GM19239 (cell line): ENCODE measurements at regions not wholly inside any gene's neighbourhood (a gene's known extent, or its start where the extent isn't known, plus 50 kb on each side); places are given as distances from the start of the nearest gene placed in this dataset.
"Not testable (repeated sequence)": the region's sequence is repeated elsewhere in the genome, so short reads cannot be mapped to it uniquely, and the experiment has no call there.

Source experiments
- DNase-seq: peaks from one replicate; pipeline ENCODE4 v3.0.0; 2011; ENCODE audit warnings: low spot score; ENCODE audit not compliant: insufficient read length
- FAIRE-seq: peaks from 2 replicates; lab custom pipeline; 2011; peaks lifted over from hg19 to GRCh38; lab: Jason Lieb, UNC

- DNase-seq (no peak), FAIRE-seq (no peak)
Measured at GRCh38 chr18:14958701-14959100, 210.7 kb downstream of the ANKRD30B start.

GRCh38 chr18:14959550-14959949 is 211.6 kb downstream of the ANKRD30B start:
- DNase-seq: no peak
- FAIRE-seq: no peak

- DNase-seq: no peak
- FAIRE-seq: no peak
Measured at GRCh38 chr18:14961991-14962390, 214.0 kb downstream of the ANKRD30B start.

- no peak for DNase-seq
- FAIRE-seq: no peak
Measured at GRCh38 chr18:14962626-14963025, 214.7 kb downstream of the ANKRD30B start.

- no peak for DNase-seq
- FAIRE-seq: no peak
Measured at GRCh38 chr18:14963246-14963645, 215.3 kb downstream of the ANKRD30B start.

- FAIRE-seq: no peak
- no peak for DNase-seq
Measured at GRCh38 chr18:14964002-14964401, 216.0 kb downstream of the ANKRD30B start.

- DNase-seq (no peak), FAIRE-seq (no peak)
Measured at GRCh38 chr18:14964406-14964805, 216.4 kb downstream of the ANKRD30B start.

- DNase-seq, FAIRE-seq: not testable (repeated sequence)
Measured at GRCh38 chr18:14964976-14965375, 217.0 kb downstream of the ANKRD30B start.

- DNase-seq: no peak
Measured at GRCh38 chr18:14965553-14965952, 217.6 kb downstream of the ANKRD30B start.

GRCh38 chr18:14967246-14967645 is 219.3 kb downstream of the ANKRD30B start:
- not testable (repeated sequence) for FAIRE-seq

More at GRCh38 chr18:14965553-14965952, 217.6 kb downstream of the ANKRD30B start:
- FAIRE-seq: no peak

GRCh38 chr18:14969500-14969899 is 221.5 kb downstream of the ANKRD30B start:
- DNase-seq: no peak

More at GRCh38 chr18:14967246-14967645, 219.3 kb downstream of the ANKRD30B start:
- not testable (repeated sequence) for DNase-seq

GRCh38 chr18:14970027-14970426 is 222.1 kb downstream of the ANKRD30B start:
- DNase-seq: no peak
- no peak for FAIRE-seq

More at GRCh38 chr18:14969500-14969899, 221.5 kb downstream of the ANKRD30B start:
- no peak for FAIRE-seq

- FAIRE-seq: no peak
- no peak for DNase-seq
Measured at GRCh38 chr18:14971461-14972185, 223.7 kb downstream of the ANKRD30B start.

- FAIRE-seq, DNase-seq: not testable (repeated sequence)
Measured at GRCh38 chr18:14973421-14973820, 225.4 kb downstream of the ANKRD30B start.

GRCh38 chr18:14974088-14974487 is 226.1 kb downstream of the ANKRD30B start:
- DNase-seq (no peak), FAIRE-seq (no peak)

GRCh38 chr18:14974576-14974975 is 226.6 kb downstream of the ANKRD30B start:
- FAIRE-seq (no peak), DNase-seq (no peak)

GRCh38 chr18:14975431-14975830 is 227.5 kb downstream of the ANKRD30B start:
- DNase-seq (no peak), FAIRE-seq (no peak)

GRCh38 chr18:14976736-14977430 is 228.9 kb downstream of the ANKRD30B start:
- DNase-seq: no peak
- FAIRE-seq: no peak

GRCh38 chr18:14978191-14978590 is 230.2 kb downstream of the ANKRD30B start:
- DNase-seq (no peak), FAIRE-seq (no peak)

- FAIRE-seq (no peak), DNase-seq (no peak)
Measured at GRCh38 chr18:14978962-14979535, 231.1 kb downstream of the ANKRD30B start.

GRCh38 chr18:14979875-14980274 is 231.9 kb downstream of the ANKRD30B start:
- DNase-seq: no peak
- no peak for FAIRE-seq
